K562 (cell line): ENCODE measurements at regions not wholly inside any gene's neighbourhood (a gene's known extent, or its start where the extent isn't known, plus 50 kb on each side); places are given as distances from the start of the nearest gene placed in this dataset.
A peak's percentile ranks its signal among the peaks of the same experiment; 100 is the strongest.

ENCODE experiments used
- ATAC-seq: fragments of 200-7000 bp; cut with Tn5 transposase; 3 replicates; pipeline ENCODE4 v1.9.1; 2020; ENCODE audit warnings: moderate library complexity
- BruUV-seq: library from RNA; stranded (reverse); fragments of 400-500 nt; replicated peaks from 2 replicates; lab custom pipeline; 2021; lab: Mats Ljungman, UMichigan
- CTCF ChIA-PET: fragments of 300-600 bp; formaldehyde crosslinking; extraction: SDS; loops from one replicate; lab custom pipeline; 2021; ENCODE audit warnings: low intra/inter-chr PET ratio; lab: Yijun Ruan, JAX
- POLR2A ChIA-PET: fragments of 300-600, 350-650 bp; sonication (Branson Sonifier 250); formaldehyde crosslinking; extraction: SDS; loops from one replicate; lab custom pipeline; 2021; ENCODE audit warnings: antibody characterized with exemption, inconsistent platforms; lab: Yijun Ruan, JAX
- DNase-seq, 4 experiments: peaks; one replicate each; pipeline versions ENCODE4 v3.0.0 to v3.0.0-alpha.2; 2011 to 2018; ENCODE audit warnings: low spot score in 3 of 4, mixed read lengths in 3 of 4; ENCODE audit errors: extremely low read depth in 1 of 4
- FAIRE-seq: peaks from 2 replicates; lab custom pipeline; 2011; peaks lifted over from hg19 to GRCh38; lab: Jason Lieb, UNC
- H2AFZ ChIP-seq: 2 replicates; pipeline ENCODE4 v1.6.0; 2011; ENCODE audit warnings: low read depth, low read length, control low read depth, inconsistent platforms
- H3K27ac ChIP-seq: fragments of 200-600 bp; 3 replicates; pipeline ENCODE4 v1.8.0; 2011; ENCODE audit warnings: low read depth, mild to moderate bottlenecking, control low read depth, inconsistent platforms, low read length, moderate library complexity, mixed read lengths; ENCODE audit errors: extremely low read depth
- H3K27me3 ChIP-seq, 2 experiments: fragments of 300-600 bp in 1 of 2; 2 replicates in 1 of 2; 3 replicates in 1 of 2; pipeline versions ENCODE4 v1.6.0 to v1.8.0; 2011; ENCODE audit warnings: inconsistent platforms in 2 of 2, low read length in 2 of 2, mild to moderate bottlenecking in 1 of 2, mixed read lengths in 1 of 2, moderate library complexity in 1 of 2; ENCODE audit not compliant: control insufficient read depth in 2 of 2, insufficient read depth in 2 of 2
- H3K36me3 ChIP-seq: fragments of 300-600 bp; 3 replicates; pipeline ENCODE4 v1.8.0; 2011; ENCODE audit warnings: mild to moderate bottlenecking, low read length, inconsistent platforms; ENCODE audit not compliant: control insufficient read depth, insufficient read depth
- H3K4me1 ChIP-seq, 2 experiments: fragments of 200-600 bp in 1 of 2; replicated peaks in 1 of 2; 2 replicates in 1 of 2; 3 replicates in 1 of 2; pipeline versions ENCODE4 v1.5.1 to v1.8.0; 2011; ENCODE audit warnings: inconsistent platforms in 2 of 2, low read length in 2 of 2, mild to moderate bottlenecking in 1 of 2, mixed read lengths in 1 of 2, moderate library complexity in 1 of 2; ENCODE audit not compliant: control insufficient read depth in 2 of 2, insufficient read depth in 2 of 2
- H3K4me2 ChIP-seq: 2 replicates; pipeline ENCODE4 v1.6.1; 2011; ENCODE audit warnings: low read length, control low read depth, inconsistent platforms, mixed read lengths; ENCODE audit not compliant: insufficient read depth
- H3K4me3 ChIP-seq: fragments of 200-600 bp; sonication (generic), shearing (Covaris generic); 2 replicates; pipeline ENCODE4 v1.5.1; 2016; ENCODE audit warnings: control low read depth, inconsistent platforms
- H3K79me2 ChIP-seq: fragments of 200-600 bp; 3 replicates; pipeline ENCODE4 v1.8.0; 2011; ENCODE audit warnings: low read length, inconsistent platforms; ENCODE audit not compliant: control insufficient read depth, insufficient read depth
- H3K9ac ChIP-seq, 2 experiments: 2 replicates each; pipeline versions ENCODE4 v1.6.0 to v1.6.1; 2011; ENCODE audit warnings: low read depth in 2 of 2, low read length in 2 of 2, control low read depth in 1 of 2, inconsistent platforms in 1 of 2, mild to moderate bottlenecking in 1 of 2, mixed read lengths in 1 of 2; ENCODE audit not compliant: insufficient read depth in 1 of 2
- H3K9me1 ChIP-seq: one replicate; pipeline ENCODE4 v1.6.0; 2011; ENCODE audit warnings: inconsistent platforms, mild to moderate bottlenecking, low read length, moderate library complexity; ENCODE audit not compliant: control insufficient read depth, insufficient read depth
- H3K9me3 ChIP-seq: replicated peaks from 2 replicates; pipeline ENCODE4 v1.5.1; 2011; ENCODE audit warnings: low read depth, low read length, inconsistent platforms; ENCODE audit not compliant: control insufficient read depth, insufficient read depth
- H4K20me1 ChIP-seq: replicated peaks from 2 replicates; pipeline ENCODE4 v1.6.1; 2011; ENCODE audit warnings: low read length, inconsistent platforms, mixed read lengths; ENCODE audit not compliant: control insufficient read depth, insufficient read depth
- BRD9 ChIP-seq: fragments of 450-650 bp; IDR thresholded peaks from 2 replicates; pipeline ENCODE4 v1.6.1; 2018; ENCODE audit warnings: low read depth; ENCODE audit not compliant: partially characterized antibody
- CEBPB ChIP-seq: fragments of 450-650 bp; IDR thresholded peaks from 2 replicates; pipeline ENCODE4 v1.6.1; 2016; ENCODE audit warnings: missing genetic modification characterization, missing compliant biosample characterization
- CEBPG ChIP-seq, 3 experiments: fragments of 200-800 bp in 1 of 3; sonication (Bioruptor generic) in 1 of 3; sonication (generic) in 1 of 3; formaldehyde crosslinking in 1 of 3; IDR thresholded peaks in 2 of 3; conservative IDR thresholded peaks in 1 of 3; 2 replicates each; pipeline versions ENCODE4 v1.6.1 to v1.8.0; 2016 to 2022; ENCODE audit warnings: missing compliant biosample characterization in 2 of 3, missing genetic modification characterization in 2 of 3, mild to moderate bottlenecking in 1 of 3, missing genetic modification reagents in 1 of 3
- CHD4 ChIP-seq: fragments of 200-600 bp; sonication (generic); IDR thresholded peaks from 3 replicates; pipeline ENCODE4 v1.6.1; 2012; ENCODE audit warnings: low read depth, mild to moderate bottlenecking, mixed read lengths, low read length, inconsistent platforms; ENCODE audit not compliant: insufficient read depth, insufficient replicate concordance, poor library complexity, severe bottlenecking
- DPF2 ChIP-seq: fragments of 450-650 bp; IDR thresholded peaks from 2 replicates; pipeline ENCODE4 v1.6.1; 2016
- FIP1L1 ChIP-seq: fragments of 200-400 bp; formaldehyde crosslinking; IDR thresholded peaks from 2 replicates; pipeline ENCODE4 v1.6.1; 2018; ENCODE audit warnings: mild to moderate bottlenecking, low read depth, low read length; ENCODE audit not compliant: poor library complexity, severe bottlenecking
- MXI1 ChIP-seq: IDR thresholded peaks from 2 replicates; pipeline ENCODE4 v1.6.1; 2011; ENCODE audit warnings: low read depth, mild to moderate bottlenecking, improper control_type of control experiment, low read length
- NFE2 ChIP-seq: IDR thresholded peaks from 2 replicates; pipeline ENCODE4 v1.6.1; 2014; ENCODE audit warnings: antibody characterized with exemption, low read depth
- PHF20 ChIP-seq: fragments of 450-650 bp; IDR thresholded peaks from 2 replicates; pipeline ENCODE4 v1.6.1; 2018; ENCODE audit not compliant: partially characterized antibody
- SRSF9 ChIP-seq: fragments of 200-400 bp; formaldehyde crosslinking; IDR thresholded peaks from 2 replicates; pipeline ENCODE4 v1.6.1; 2017; ENCODE audit warnings: low read depth, low read length, borderline replicate concordance
- TFAM ChIP-seq: fragments of 250-450 bp; sonication (Bioruptor Pico); conservative IDR thresholded peaks from 2 replicates; pipeline ENCODE4 v1.5.0; 2021; ENCODE audit warnings: mild to moderate bottlenecking, moderate library complexity
- ZFP30 ChIP-seq: fragments of 250-450 bp; sonication (Bioruptor Pico); IDR thresholded peaks from 2 replicates; pipeline ENCODE4 v1.8.0; 2022; ENCODE audit warnings: moderate library complexity, mild to moderate bottlenecking, inconsistent platforms, borderline replicate concordance
- ZNF121 ChIP-seq: sonication (generic); formaldehyde crosslinking; conservative IDR thresholded peaks from 2 replicates; pipeline ENCODE4 v1.8.0; 2022; ENCODE audit warnings: missing genetic modification reagents
- ZNF354B ChIP-seq: fragments of 250-450 bp; sonication (Bioruptor Pico); IDR thresholded peaks from 2 replicates; pipeline ENCODE4 v1.4.0; 2020
- WGBS: fragments of 100-300 bp; shearing (Covaris generic); methylation state at CpG from one replicate; pipeline ENCODE4 v1.1.6; 2016; ENCODE audit warnings: low coverage, mixed read lengths; ENCODE audit not compliant: insufficient coverage; ENCODE audit errors: missing lambda C conversion rate; 5-methylcytosine and 5-hydroxymethylcytosine counted together
- in situ Hi-C: fragments of 300-500 bp; cut with MboI; formaldehyde crosslinking; loops from 4 replicates; pipeline ENCODE4 v1.15.0; 2018; ENCODE audit warnings: inconsistent platforms, mixed read lengths
- intact Hi-C: fragments of 100-400 bp; cut with micrococcal nuclease; formaldehyde crosslinking; loops from 2 replicates; pipeline ENCODE4 v1.14.2; 2022
- TF ChIP-seq, protein P1 (sequence below): fragments of 250-450 bp; sonication (Bioruptor Pico); IDR thresholded peaks from 2 replicates; pipeline ENCODE4 v1.4.0; 2020
- TF ChIP-seq, protein P2 (sequence below): fragments of 450-650 bp; formaldehyde crosslinking; IDR thresholded peaks from 2 replicates; pipeline ENCODE4 v1.4.0; 2020; ENCODE audit warnings: mild to moderate bottlenecking, mixed read lengths
- TF ChIP-seq, protein P3 (sequence below): fragments of 450-650 bp; formaldehyde crosslinking; conservative IDR thresholded peaks from 2 replicates; pipeline ENCODE4 v1.4.0; 2022; ENCODE audit warnings: mild to moderate bottlenecking, missing genetic modification characterization

DNA sequence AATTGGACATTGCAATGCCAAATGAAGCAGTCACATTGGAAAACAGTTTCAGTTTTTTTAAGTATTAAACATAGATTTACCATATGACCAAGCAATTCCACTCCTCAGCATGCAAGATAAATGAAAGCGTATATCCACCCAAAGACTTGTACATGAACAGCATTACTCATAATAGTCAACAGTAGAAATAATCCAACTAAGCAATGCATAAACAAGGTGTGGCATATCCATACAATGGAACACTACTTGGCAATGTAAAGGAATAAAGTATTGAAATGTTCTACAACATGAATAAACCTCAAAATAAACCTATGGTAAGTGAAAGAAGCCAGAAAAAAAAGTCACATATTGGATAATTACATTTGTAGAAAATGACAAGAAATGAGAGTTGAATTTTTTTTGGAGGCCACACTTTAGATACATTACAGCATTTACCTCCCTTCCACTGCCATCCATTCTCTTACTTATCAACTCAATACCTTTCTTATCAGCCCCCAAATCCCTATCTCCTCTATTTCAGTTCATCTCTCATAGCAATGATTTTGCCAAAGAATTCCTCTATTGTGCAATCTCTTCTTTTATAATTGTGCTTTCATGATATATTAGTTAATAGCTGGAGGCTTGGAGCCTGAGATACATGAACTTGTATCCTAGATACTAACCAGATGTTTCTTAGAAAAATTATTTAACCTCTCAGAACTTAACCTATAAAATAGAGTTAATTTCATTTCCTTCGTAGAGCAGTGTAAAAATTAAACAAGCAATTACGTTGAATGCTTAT, 414.2 kb upstream of the C1orf87 start:
- Histone ChIP-seq H3K9ac (no peak overlapping the region), H2AFZ (no peak overlapping the region), H3K27me3 (no peaks in the 10 kb centered on the region), H3K27ac (no peak overlapping the region), H3K36me3 (no peaks in the 10 kb centered on the region), H3K4me3 (no peak overlapping the region), H4K20me1 (no peaks in the 10 kb centered on the region), H3K4me2 (no peak overlapping the region), H3K4me1 (no peaks in the 10 kb centered on the region), H3K9me1 (no peaks in the 10 kb centered on the region), H3K79me2 (no peaks in the 10 kb centered on the region), H3K9me3 (no peaks in the 10 kb centered on the region)
- intact Hi-C loops (no loop called here), in situ Hi-C loops (no loop called here)
- CTCF ChIA-PET = no interaction called here
- ATAC-seq = no peak
- 0% methylated on average over 3 of the region's 3 CpGs for WGBS
- BruUV-seq = no TSS peak
- no peak for TF ChIP-seq NFE2
- TF ChIP-seq, protein P1, sequence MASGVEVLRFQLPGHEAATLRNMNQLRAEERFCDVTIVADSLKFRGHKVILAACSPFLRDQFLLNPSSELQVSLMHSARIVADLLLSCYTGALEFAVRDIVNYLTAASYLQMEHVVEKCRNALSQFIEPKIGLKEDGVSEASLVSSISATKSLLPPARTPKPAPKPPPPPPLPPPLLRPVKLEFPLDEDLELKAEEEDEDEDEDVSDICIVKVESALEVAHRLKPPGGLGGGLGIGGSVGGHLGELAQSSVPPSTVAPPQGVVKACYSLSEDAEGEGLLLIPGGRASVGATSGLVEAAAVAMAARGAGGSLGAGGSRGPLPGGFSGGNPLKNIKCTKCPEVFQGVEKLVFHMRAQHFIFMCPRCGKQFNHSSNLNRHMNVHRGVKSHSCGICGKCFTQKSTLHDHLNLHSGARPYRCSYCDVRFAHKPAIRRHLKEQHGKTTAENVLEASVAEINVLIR = no peak
- no peak for TF ChIP-seq ZNF121 (CRISPR knock-in tag)
- no peak for TF ChIP-seq PHF20
- TF ChIP-seq DPF2 = no peak
- TF ChIP-seq, protein P2, sequence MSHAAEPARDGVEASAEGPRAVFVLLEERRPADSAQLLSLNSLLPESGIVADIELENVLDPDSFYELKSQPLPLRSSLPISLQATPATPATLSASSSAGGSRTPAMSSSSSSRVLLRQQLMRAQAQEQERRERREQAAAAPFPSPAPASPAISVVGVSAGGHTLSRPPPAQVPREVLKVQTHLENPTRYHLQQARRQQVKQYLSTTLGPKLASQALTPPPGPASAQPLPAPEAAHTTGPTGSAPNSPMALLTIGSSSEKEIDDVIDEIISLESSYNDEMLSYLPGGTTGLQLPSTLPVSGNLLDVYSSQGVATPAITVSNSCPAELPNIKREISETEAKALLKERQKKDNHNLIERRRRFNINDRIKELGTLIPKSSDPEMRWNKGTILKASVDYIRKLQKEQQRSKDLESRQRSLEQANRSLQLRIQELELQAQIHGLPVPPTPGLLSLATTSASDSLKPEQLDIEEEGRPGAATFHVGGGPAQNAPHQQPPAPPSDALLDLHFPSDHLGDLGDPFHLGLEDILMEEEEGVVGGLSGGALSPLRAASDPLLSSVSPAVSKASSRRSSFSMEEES (CRISPR knock-in tag) = no peak
- peak; percentile 38; the same call in 1 of the 2 replicates for TF ChIP-seq CEBPB (tag)
- no peak for TF ChIP-seq FIP1L1
- TF ChIP-seq, protein P3, sequence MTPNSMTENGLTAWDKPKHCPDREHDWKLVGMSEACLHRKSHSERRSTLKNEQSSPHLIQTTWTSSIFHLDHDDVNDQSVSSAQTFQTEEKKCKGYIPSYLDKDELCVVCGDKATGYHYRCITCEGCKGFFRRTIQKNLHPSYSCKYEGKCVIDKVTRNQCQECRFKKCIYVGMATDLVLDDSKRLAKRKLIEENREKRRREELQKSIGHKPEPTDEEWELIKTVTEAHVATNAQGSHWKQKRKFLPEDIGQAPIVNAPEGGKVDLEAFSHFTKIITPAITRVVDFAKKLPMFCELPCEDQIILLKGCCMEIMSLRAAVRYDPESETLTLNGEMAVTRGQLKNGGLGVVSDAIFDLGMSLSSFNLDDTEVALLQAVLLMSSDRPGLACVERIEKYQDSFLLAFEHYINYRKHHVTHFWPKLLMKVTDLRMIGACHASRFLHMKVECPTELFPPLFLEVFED (CRISPR knock-in tag) = no peak
- no peak for TF ChIP-seq CHD4
- no peak for TF ChIP-seq ZFP30
- TF ChIP-seq CEBPG (CRISPR knock-in tag; IDR thresholded peaks at IDR 0.05) = no peak
- TF ChIP-seq CEBPG (tag; conservative IDR thresholded peaks at IDR 0.05 in 1 of 2, IDR thresholded peaks at IDR 0.05 in 1 of 2) = peak in 1 of 2 experiments; percentile 72; a peak in 2 of 4 replicates
- no peak for TF ChIP-seq SRSF9
- TF ChIP-seq ZNF354B (CRISPR knock-in tag) = no peak
- TF ChIP-seq BRD9 = no peak
- no peak for TF ChIP-seq TFAM (CRISPR knock-in tag)
- no peak for TF ChIP-seq MXI1
- POLR2A ChIA-PET = interaction anchor here (0.7 kb wide), 1 partner anchor 1110 kb away, joined by 3 read pairs; no protein-coding TSS in a partner anchor
- no peak for DNase-seq
- FAIRE-seq = no peak
